Activated naive CD8-positive, alpha-beta T cell treated with anti-CD3 and anti-CD28 coated beads, Interleukin-2, amount 10 ng/mL, durations not matched to agents 7 days and 5 days (primary cell): ENCODE measurements at regions not wholly inside any gene's neighbourhood (a gene's known extent, or its start where the extent isn't known, plus 50 kb on each side); places are given as distances from the start of the nearest gene placed in this dataset.
"Not testable (repeated sequence)": the region's sequence is repeated elsewhere in the genome, so short reads cannot be mapped to it uniquely, and the experiment has no call there.

Experiments
- ATAC-seq: fragments of 150-1000 bp; cut with Tn5 transposase; one replicate; pipeline ENCODE4 v1.10.0; 2021; ENCODE audit warnings: low read depth, moderate library complexity
- POLR2A ChIA-PET: fragments of 350-600 bp; sonication (Branson Sonifier 250); formaldehyde crosslinking; loops from one replicate; lab custom pipeline; 2021; ENCODE audit warnings: antibody characterized with exemption; lab: Charles Lee
- DNase-seq: peaks from one replicate; pipeline ENCODE4 v3.0.0; 2021
- H3K27ac Mint-ChIP-seq: one replicate; pipeline ENCODE4 v1.8.0; 2022; ENCODE audit warnings: mild to moderate bottlenecking, mixed read lengths
- H3K27me3 Mint-ChIP-seq: one replicate; pipeline ENCODE4 v1.8.0; 2022; ENCODE audit warnings: mild to moderate bottlenecking, moderate library complexity, mixed read lengths
- H3K36me3 Mint-ChIP-seq: one replicate; pipeline ENCODE4 v1.8.0; 2021; ENCODE audit warnings: mild to moderate bottlenecking, mixed read lengths
- H3K4me1 Mint-ChIP-seq: one replicate; pipeline ENCODE4 v1.8.0; 2021; ENCODE audit warnings: mixed read lengths
- H3K4me3 Mint-ChIP-seq: one replicate; pipeline ENCODE4 v1.8.0; 2022; ENCODE audit warnings: mild to moderate bottlenecking, moderate library complexity, mixed read lengths
- H3K9me3 Mint-ChIP-seq: one replicate; pipeline ENCODE4 v1.8.0; 2021; ENCODE audit warnings: mixed read lengths

GRCh38 chr5:91491229-91491628 lies 108.1 kb upstream of the ARRDC3 start:
- no peak for ATAC-seq
- DNase-seq = no peak
- POLR2A ChIA-PET = interaction anchor here (0.7 kb wide), 1 partner anchor 91 kb away, joined by 3 read pairs; no protein-coding TSS in a partner anchor
- Mint-ChIP-seq H3K27me3 (no peaks in the 10 kb centered on the region), H3K27ac (no peak overlapping the region), H3K4me3 (no peak overlapping the region), H3K9me3 (no peaks in the 10 kb centered on the region), H3K4me1 (peaks cover 22% of the 10 kb centered on the region), H3K36me3 (no peaks in the 10 kb centered on the region)

- ATAC-seq (no peak), DNase-seq (no peak)
- H3K27me3 Mint-ChIP-seq = peaks cover 2% of the 10 kb centered on the region
- no peak overlapping the region for H3K27ac Mint-ChIP-seq
- H3K9me3 Mint-ChIP-seq = no peaks in the 10 kb centered on the region
- no peak overlapping the region for H3K4me3 Mint-ChIP-seq
- H3K4me1 Mint-ChIP-seq = peaks cover 22% of the 10 kb centered on the region
- H3K36me3 Mint-ChIP-seq = no peaks in the 10 kb centered on the region
- POLR2A ChIA-PET = no interaction called here
Measured at GRCh38 chr5:91490316-91490715, 107.2 kb upstream of the ARRDC3 start.

GRCh38 chr5:91487420-91487819 lies 104.3 kb upstream of the ARRDC3 start:
- H3K27ac Mint-ChIP-seq = no peak overlapping the region
- no peaks in the 10 kb centered on the region for H3K36me3 Mint-ChIP-seq
- ATAC-seq (no peak), DNase-seq (no peak)
- POLR2A ChIA-PET = interaction anchor here (0.5 kb wide), 1 partner anchor 173 kb away, joined by 5 read pairs; no protein-coding TSS in a partner anchor
- H3K27me3 Mint-ChIP-seq = peaks cover 2% of the 10 kb centered on the region
- H3K4me1 Mint-ChIP-seq = peaks cover 8% of the 10 kb centered on the region
- H3K4me3 Mint-ChIP-seq = no peak overlapping the region
- no peaks in the 10 kb centered on the region for H3K9me3 Mint-ChIP-seq

GRCh38 chr5:91486638-91487037 lies 103.5 kb upstream of the ARRDC3 start:
- peaks cover 5% of the 10 kb centered on the region for H3K4me1 Mint-ChIP-seq
- DNase-seq (no peak), ATAC-seq (no peak)
- no peaks in the 10 kb centered on the region for H3K36me3 Mint-ChIP-seq
- no peak overlapping the region for H3K27ac Mint-ChIP-seq
- POLR2A ChIA-PET = no interaction called here
- no peaks in the 10 kb centered on the region for H3K9me3 Mint-ChIP-seq
- H3K27me3 Mint-ChIP-seq = peaks cover 2% of the 10 kb centered on the region
- H3K4me3 Mint-ChIP-seq = no peak overlapping the region

- POLR2A ChIA-PET = no interaction called here
- H3K4me3 Mint-ChIP-seq = no peak overlapping the region
- peaks cover 2% of the 10 kb centered on the region for H3K27me3 Mint-ChIP-seq
Measured at GRCh38 chr5:91484662-91485061, 101.5 kb upstream of the ARRDC3 start.

GRCh38 chr5:91479376-91479775 lies 96.3 kb upstream of the ARRDC3 start:
- POLR2A ChIA-PET, ATAC-seq, H3K36me3 Mint-ChIP-seq, H3K4me1 Mint-ChIP-seq, DNase-seq, H3K4me3 Mint-ChIP-seq, H3K27me3 Mint-ChIP-seq, H3K9me3 Mint-ChIP-seq: not testable (repeated sequence)
- peak overlapping the region; percentile 35 for H3K27ac Mint-ChIP-seq

More at GRCh38 chr5:91484662-91485061, 101.5 kb upstream of the ARRDC3 start:
- DNase-seq = no peak
- Mint-ChIP-seq H3K9me3 (no peaks in the 10 kb centered on the region), H3K27ac (no peak overlapping the region), H3K4me1 (peaks cover 1% of the 10 kb centered on the region), H3K36me3 (no peaks in the 10 kb centered on the region)
- ATAC-seq = no peak

GRCh38 chr5:91478096-91478495 lies 95.0 kb upstream of the ARRDC3 start:
- peaks cover 5% of the 10 kb centered on the region for H3K4me1 Mint-ChIP-seq
- no peak overlapping the region for H3K4me3 Mint-ChIP-seq
- H3K27me3 Mint-ChIP-seq = peaks cover 3% of the 10 kb centered on the region
- ATAC-seq (no peak), DNase-seq (no peak)
- H3K36me3 Mint-ChIP-seq = no peaks in the 10 kb centered on the region
- POLR2A ChIA-PET = no interaction called here
- no peak overlapping the region for H3K27ac Mint-ChIP-seq
- peaks cover 2% of the 10 kb centered on the region for H3K9me3 Mint-ChIP-seq

GRCh38 chr5:91477408-91477807 lies 94.3 kb upstream of the ARRDC3 start:
- ATAC-seq = no peak
- H3K4me3 Mint-ChIP-seq = no peak overlapping the region
- DNase-seq = no peak
- H3K27ac Mint-ChIP-seq = no peak overlapping the region
- peaks cover 5% of the 10 kb centered on the region for H3K4me1 Mint-ChIP-seq
- POLR2A ChIA-PET = no interaction called here
- peaks cover 2% of the 10 kb centered on the region for H3K9me3 Mint-ChIP-seq
- no peaks in the 10 kb centered on the region for H3K36me3 Mint-ChIP-seq
- peaks cover 3% of the 10 kb centered on the region for H3K27me3 Mint-ChIP-seq

GRCh38 chr5:91474201-91474600 lies 91.1 kb upstream of the ARRDC3 start:
- Mint-ChIP-seq H3K27me3 (peaks cover 3% of the 10 kb centered on the region), H3K36me3 (no peaks in the 10 kb centered on the region), H3K9me3 (peaks cover 2% of the 10 kb centered on the region), H3K27ac (no peak overlapping the region), H3K4me3 (no peak overlapping the region), H3K4me1 (peaks cover 4% of the 10 kb centered on the region)
- DNase-seq (no peak), ATAC-seq (no peak)
- POLR2A ChIA-PET = no interaction called here

- H3K27me3 Mint-ChIP-seq = peaks cover 3% of the 10 kb centered on the region
- no peaks in the 10 kb centered on the region for H3K36me3 Mint-ChIP-seq
- no peak overlapping the region for H3K4me3 Mint-ChIP-seq
- no peak overlapping the region for H3K27ac Mint-ChIP-seq
- DNase-seq = no peak
- POLR2A ChIA-PET = no interaction called here
- peaks cover 9% of the 10 kb centered on the region for H3K4me1 Mint-ChIP-seq
- H3K9me3 Mint-ChIP-seq = no peaks in the 10 kb centered on the region
- no peak for ATAC-seq
Measured at GRCh38 chr5:91472631-91473030, 89.5 kb upstream of the ARRDC3 start.

- POLR2A ChIA-PET = no interaction called here
- peaks cover 2% of the 10 kb centered on the region for H3K9me3 Mint-ChIP-seq
- peaks cover 9% of the 10 kb centered on the region for H3K4me1 Mint-ChIP-seq
- no peaks in the 10 kb centered on the region for H3K36me3 Mint-ChIP-seq
- peak overlapping the region; percentile 12 for H3K4me3 Mint-ChIP-seq
- H3K27ac Mint-ChIP-seq = no peak overlapping the region
- no peak for ATAC-seq
- H3K27me3 Mint-ChIP-seq = peaks cover 3% of the 10 kb centered on the region
- no peak for DNase-seq
Measured at GRCh38 chr5:91469517-91470165, 86.5 kb upstream of the ARRDC3 start.

- H3K36me3 Mint-ChIP-seq = no peaks in the 10 kb centered on the region
Measured at GRCh38 chr5:91468651-91469422, 85.7 kb upstream of the ARRDC3 start.

GRCh38 chr5:91464886-91465646 lies 81.9 kb upstream of the ARRDC3 start:
- no peak for DNase-seq
- Mint-ChIP-seq H3K9me3 (peaks cover 5% of the 10 kb centered on the region), H3K27ac (no peak overlapping the region), H3K4me3 (no peak overlapping the region), H3K36me3 (no peaks in the 10 kb centered on the region), H3K4me1 (peaks cover 9% of the 10 kb centered on the region), H3K27me3 (no peaks in the 10 kb centered on the region)
- ATAC-seq = no peak
- POLR2A ChIA-PET = no interaction called here

More at GRCh38 chr5:91468651-91469422, 85.7 kb upstream of the ARRDC3 start:
- Mint-ChIP-seq H3K9me3 (peaks cover 2% of the 10 kb centered on the region), H3K4me3 (no peak overlapping the region), H3K27me3 (no peaks in the 10 kb centered on the region), H3K27ac (no peak overlapping the region), H3K4me1 (peaks cover 9% of the 10 kb centered on the region)
- ATAC-seq (peak; percentile 42), DNase-seq (no peak)
- POLR2A ChIA-PET = no interaction called here
